IPS DF 19.7 (cell line): ENCODE measurements at regions not wholly inside any gene's neighbourhood (a gene's known extent, or its start where the extent isn't known, plus 50 kb on each side); places are given as distances from the start of the nearest gene placed in this dataset.

ENCODE experiments used
- DNase-seq: peaks from one replicate; pipeline ENCODE4 v3.0.0-alpha.2; 2013; ENCODE audit warnings: low read depth, low spot score

- DNase-seq = no peak
Measured at GRCh38 chr6:156379392-156380289, 397.5 kb upstream of the ARID1B start.

GRCh38 chr6:156378853-156379252 lies 398.3 kb upstream of the ARID1B start:
- DNase-seq = no peak

- DNase-seq = no peak
Measured at GRCh38 chr6:156376091-156376490, 401.1 kb upstream of the ARID1B start.

- peak; percentile 28 for DNase-seq
Measured at GRCh38 chr6:156359912-156360311, 417.3 kb upstream of the ARID1B start.

- DNase-seq = no peak
Measured at GRCh38 chr6:156352861-156353260, 424.3 kb upstream of the ARID1B start.

GRCh38 chr6:156351346-156351966 lies 425.7 kb upstream of the ARID1B start:
- DNase-seq = no peak

GRCh38 chr6:156350337-156350736 lies 426.8 kb upstream of the ARID1B start:
- DNase-seq = no peak

- DNase-seq = no peak
Measured at GRCh38 chr6:156348849-156349248, 428.3 kb upstream of the ARID1B start.

GRCh38 chr6:156348424-156348823 lies 428.8 kb upstream of the ARID1B start:
- DNase-seq = no peak

- DNase-seq = no peak
Measured at GRCh38 chr6:156347656-156348055, 429.5 kb upstream of the ARID1B start.

GRCh38 chr6:156347246-156347645 lies 429.9 kb upstream of the ARID1B start:
- DNase-seq = no peak

GRCh38 chr6:156345700-156346099 lies 431.5 kb upstream of the ARID1B start:
- DNase-seq = no peak

- no peak for DNase-seq
Measured at GRCh38 chr6:156344491-156344890, 432.7 kb upstream of the ARID1B start.

GRCh38 chr6:156337801-156338200 lies 439.4 kb upstream of the ARID1B start:
- no peak for DNase-seq

- DNase-seq = no peak
Measured at GRCh38 chr6:156336733-156337132, 440.4 kb upstream of the ARID1B start.

- DNase-seq = peak; percentile 3
Measured at GRCh38 chr6:156336089-156336488, 441.1 kb upstream of the ARID1B start.

GRCh38 chr6:156334966-156335365 lies 442.2 kb upstream of the ARID1B start:
- no peak for DNase-seq

- DNase-seq = no peak
Measured at GRCh38 chr6:156319707-156320106, 457.5 kb upstream of the ARID1B start.

- no peak for DNase-seq
Measured at GRCh38 chr6:156316583-156317125, 460.5 kb upstream of the ARID1B start.

GRCh38 chr6:156315146-156315545 lies 462.0 kb upstream of the ARID1B start:
- no peak for DNase-seq

GRCh38 chr6:156313037-156313436 lies 464.1 kb upstream of the ARID1B start:
- DNase-seq = no peak

- no peak for DNase-seq
Measured at GRCh38 chr6:156311291-156311690, 465.9 kb upstream of the ARID1B start.

- no peak for DNase-seq
Measured at GRCh38 chr6:156310701-156311100, 466.5 kb upstream of the ARID1B start.
